ENCODE measurements at regions not wholly inside any gene's neighbourhood (a gene's known extent, or its start where the extent isn't known, plus 50 kb on each side); places are given as distances from the start of the nearest gene placed in this dataset.
A peak's percentile ranks its signal among the peaks of the same experiment; 100 is the strongest.

DNA sequence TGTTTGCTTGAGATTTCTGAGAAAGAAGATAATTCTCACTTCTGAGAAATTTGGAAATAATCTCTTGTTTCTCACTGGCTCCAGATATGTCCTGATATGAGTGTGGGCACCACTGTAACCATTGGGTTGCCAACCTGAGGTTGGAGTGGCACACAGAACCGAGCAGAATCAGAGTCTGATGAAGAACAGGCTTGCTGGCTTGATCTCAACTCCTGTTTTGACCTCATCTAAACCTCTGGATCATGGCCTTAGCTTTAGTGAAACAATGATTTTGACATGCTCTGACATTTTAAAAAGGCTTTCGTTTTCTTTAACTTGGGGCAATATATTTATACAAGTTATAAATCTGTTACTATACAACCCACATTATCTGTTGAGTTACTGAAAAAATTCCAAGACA, 548.0 kb downstream of the IRS1 start:
- no TSS peak for BruUV-seq (replicated peaks)
- H3K9me3 Mint-ChIP-seq (ENCODE audit: low read depth, unreplicated experiment): peaks cover 3% of the 10 kb centered on the region

DNA sequence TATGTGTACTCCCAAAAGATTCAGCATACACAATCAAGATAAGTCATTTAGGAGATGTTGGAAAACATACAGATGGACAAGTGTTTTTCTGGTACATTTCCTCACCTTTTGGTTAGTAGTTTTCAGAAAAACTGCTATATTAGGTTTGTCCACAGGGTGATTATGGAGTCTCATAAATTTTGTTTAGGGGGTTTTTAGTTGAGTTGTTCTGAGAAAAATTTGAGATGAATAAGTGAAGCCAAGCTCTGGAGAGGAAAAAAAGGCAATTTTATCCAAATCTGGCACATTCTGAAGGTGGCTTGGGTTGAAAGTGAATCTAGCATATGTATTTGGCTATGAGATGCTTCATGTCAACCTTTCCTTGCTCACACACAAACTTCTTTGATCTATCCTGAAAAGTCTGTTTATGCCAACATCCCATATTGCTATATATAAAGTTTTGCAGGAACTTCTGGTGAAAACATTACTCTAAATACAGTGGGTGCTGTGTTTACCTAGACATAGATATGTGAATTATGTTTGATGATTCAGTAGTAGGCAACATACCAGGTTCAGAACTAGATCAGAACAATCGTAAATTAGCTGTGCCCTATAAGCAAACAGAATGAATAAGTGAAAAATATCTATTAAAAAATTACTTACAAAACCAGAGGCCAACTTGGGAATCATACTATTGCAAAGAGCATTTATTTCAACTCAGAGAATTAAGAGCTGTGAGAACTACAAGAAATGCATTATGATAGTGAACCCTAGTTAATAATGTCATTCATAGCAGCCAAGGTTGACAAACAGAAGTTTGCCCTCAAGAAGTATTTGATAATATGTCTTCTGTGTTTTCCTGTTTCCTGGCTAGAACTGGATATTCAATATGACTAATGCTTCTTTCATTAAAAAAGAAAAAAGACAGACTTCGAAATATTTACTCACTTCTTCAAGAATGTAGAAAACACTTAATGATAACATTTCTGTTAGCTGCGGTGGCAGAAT, 552.0 kb downstream of the IRS1 start:
- intact Hi-C loops (cut with micrococcal nuclease; ENCODE audit: unreplicated experiment): loop anchor here (2.0 to 10.0 kb wide), 4 partner anchors 110 to 547 kb away; no protein-coding TSS in a partner anchor
- peaks cover 15% of the 10 kb centered on the region for H3K4me1 Mint-ChIP-seq (ENCODE audit: low read depth, unreplicated experiment)
- CTCF ChIA-PET: interaction anchor here (0.6 kb wide), 1 partner anchor 417 kb away, joined by 3 read pairs; no protein-coding TSS in a partner anchor

More for the DNA sequence above, 548.0 kb downstream of the IRS1 start:
- intact Hi-C loops (cut with micrococcal nuclease; ENCODE audit: unreplicated experiment): no loop called here
- TF ChIP-seq, protein P1, sequence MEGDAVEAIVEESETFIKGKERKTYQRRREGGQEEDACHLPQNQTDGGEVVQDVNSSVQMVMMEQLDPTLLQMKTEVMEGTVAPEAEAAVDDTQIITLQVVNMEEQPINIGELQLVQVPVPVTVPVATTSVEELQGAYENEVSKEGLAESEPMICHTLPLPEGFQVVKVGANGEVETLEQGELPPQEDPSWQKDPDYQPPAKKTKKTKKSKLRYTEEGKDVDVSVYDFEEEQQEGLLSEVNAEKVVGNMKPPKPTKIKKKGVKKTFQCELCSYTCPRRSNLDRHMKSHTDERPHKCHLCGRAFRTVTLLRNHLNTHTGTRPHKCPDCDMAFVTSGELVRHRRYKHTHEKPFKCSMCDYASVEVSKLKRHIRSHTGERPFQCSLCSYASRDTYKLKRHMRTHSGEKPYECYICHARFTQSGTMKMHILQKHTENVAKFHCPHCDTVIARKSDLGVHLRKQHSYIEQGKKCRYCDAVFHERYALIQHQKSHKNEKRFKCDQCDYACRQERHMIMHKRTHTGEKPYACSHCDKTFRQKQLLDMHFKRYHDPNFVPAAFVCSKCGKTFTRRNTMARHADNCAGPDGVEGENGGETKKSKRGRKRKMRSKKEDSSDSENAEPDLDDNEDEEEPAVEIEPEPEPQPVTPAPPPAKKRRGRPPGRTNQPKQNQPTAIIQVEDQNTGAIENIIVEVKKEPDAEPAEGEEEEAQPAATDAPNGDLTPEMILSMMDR (IDR thresholded peaks at IDR 0.05; ENCODE audit: unreplicated experiment): no peak
- Mint-ChIP-seq H3K36me3 (ENCODE audit: insufficient read depth, unreplicated experiment) (no peaks in the 10 kb centered on the region), H3K27me3 (ENCODE audit: unreplicated experiment) (no peaks in the 10 kb centered on the region), H3K4me1 (ENCODE audit: low read depth, unreplicated experiment) (peaks cover 22% of the 10 kb centered on the region), H3K4me3 (ENCODE audit: low read depth, unreplicated experiment) (no peak overlapping the region), H3K27ac (ENCODE audit: unreplicated experiment) (no peak overlapping the region)
- CTCF ChIA-PET: no interaction called here
- DNase-seq: no peak

DNA sequence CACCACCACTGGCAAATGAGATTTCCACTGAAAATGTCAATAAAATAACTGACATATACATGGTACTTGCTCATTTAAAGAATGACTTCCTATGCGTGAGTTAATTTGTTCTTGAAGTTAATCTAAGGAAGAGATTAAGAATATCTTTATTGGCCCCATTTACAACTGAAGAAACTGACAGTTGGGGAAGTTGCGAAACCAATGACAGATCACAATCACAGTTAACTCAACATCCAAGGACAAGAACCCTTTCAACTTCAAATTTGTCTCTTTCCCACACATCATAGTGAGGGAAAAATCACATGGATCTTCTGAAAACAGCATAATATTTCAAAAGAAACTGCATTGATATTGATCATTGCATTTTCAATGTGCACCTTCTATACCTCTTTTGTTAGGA, 565.4 kb downstream of the IRS1 start:
- H3K9me3 Mint-ChIP-seq (ENCODE audit: low read depth, unreplicated experiment): peaks cover 3% of the 10 kb centered on the region
- TF ChIP-seq, protein P1 (IDR thresholded peaks at IDR 0.05; ENCODE audit: unreplicated experiment): no peak
- no peaks in the 10 kb centered on the region for H3K36me3 Mint-ChIP-seq (ENCODE audit: insufficient read depth, unreplicated experiment)
- no peaks in the 10 kb centered on the region for H3K27me3 Mint-ChIP-seq (ENCODE audit: unreplicated experiment)
- BruUV-seq (replicated peaks): no TSS peak
- no peak for DNase-seq
- no peak overlapping the region for H3K27ac Mint-ChIP-seq (ENCODE audit: unreplicated experiment)
- intact Hi-C loops (cut with micrococcal nuclease; ENCODE audit: unreplicated experiment): no loop called here
- CTCF ChIA-PET: no interaction called here
- H3K4me1 Mint-ChIP-seq (ENCODE audit: low read depth, unreplicated experiment): no peaks in the 10 kb centered on the region
- H3K4me3 Mint-ChIP-seq (ENCODE audit: low read depth, unreplicated experiment): no peak overlapping the region

More for the DNA sequence above, 552.0 kb downstream of the IRS1 start:
- Mint-ChIP-seq H3K27me3 (ENCODE audit: unreplicated experiment) (no peaks in the 10 kb centered on the region), H3K4me3 (ENCODE audit: low read depth, unreplicated experiment) (no peak overlapping the region), H3K36me3 (ENCODE audit: insufficient read depth, unreplicated experiment) (no peaks in the 10 kb centered on the region), H3K9me3 (ENCODE audit: low read depth, unreplicated experiment) (no peaks in the 10 kb centered on the region), H3K27ac (ENCODE audit: unreplicated experiment) (peak overlapping the region; percentile 77)
- TF ChIP-seq, protein P1 (IDR thresholded peaks at IDR 0.05; ENCODE audit: unreplicated experiment): no peak
- no TSS peak for BruUV-seq (replicated peaks)
- no peak for DNase-seq

DNA sequence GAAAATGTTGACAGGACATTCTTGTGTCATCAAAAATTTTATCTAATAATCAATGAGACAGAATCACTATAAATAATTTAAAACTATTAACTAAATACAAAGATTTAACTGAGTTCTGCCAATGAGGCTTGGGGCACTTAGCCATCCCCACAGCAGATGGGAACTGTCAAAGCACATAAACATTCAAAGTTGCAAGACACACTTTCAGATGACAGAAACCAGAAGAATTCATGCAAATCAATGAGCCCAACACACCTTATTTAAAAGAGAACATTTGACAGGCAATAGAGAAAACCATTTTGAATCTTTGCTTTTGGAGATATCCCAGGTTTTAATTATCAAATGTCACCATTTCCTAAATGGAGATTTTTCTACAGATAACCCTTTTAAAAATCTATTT, 566.2 kb downstream of the IRS1 start:
- BruUV-seq (replicated peaks): no TSS peak
- H3K27me3 Mint-ChIP-seq (ENCODE audit: unreplicated experiment): no peaks in the 10 kb centered on the region

More for the DNA sequence above, 566.2 kb downstream of the IRS1 start:
- Mint-ChIP-seq H3K4me1 (ENCODE audit: low read depth, unreplicated experiment) (no peaks in the 10 kb centered on the region), H3K9me3 (ENCODE audit: low read depth, unreplicated experiment) (no peaks in the 10 kb centered on the region), H3K4me3 (ENCODE audit: low read depth, unreplicated experiment) (no peak overlapping the region), H3K27ac (ENCODE audit: unreplicated experiment) (no peak overlapping the region), H3K36me3 (ENCODE audit: insufficient read depth, unreplicated experiment) (no peaks in the 10 kb centered on the region)
- TF ChIP-seq, protein P1 (IDR thresholded peaks at IDR 0.05; ENCODE audit: unreplicated experiment): no peak
- CTCF ChIA-PET: no interaction called here
- intact Hi-C loops (cut with micrococcal nuclease; ENCODE audit: unreplicated experiment): no loop called here
- no peak for DNase-seq

All from Calu3 (cell line).